ACHN (cell line): ENCODE measurements at regions not wholly inside any gene's neighbourhood (a gene's known extent, or its start where the extent isn't known, plus 50 kb on each side); places are given as distances from the start of the nearest gene placed in this dataset.
"Not testable (repeated sequence)": the region's sequence is repeated elsewhere in the genome, so short reads cannot be mapped to it uniquely, and the experiment has no call there.

Source experiments
- DNase-seq: peaks from one replicate; pipeline ENCODE4 v3.0.0-alpha.2; 2015
- in situ Hi-C: cut with HindIII; loops from 2 replicates; pipeline ENCODE4 v1.10.0; 2017; ENCODE audit warnings: low sequenced_read_pairs, low pct_ligation_motif_present, low pct_unique_long_range_greater_than_20kb

- in situ Hi-C loops, result not testable (repeated sequence)
Observed at GRCh38 chr14:105598925-105599586, 72.7 kb downstream of the TMEM121 start.

GRCh38 chr14:105600195-105600938 lies 74.0 kb downstream of the TMEM121 start:
- in situ Hi-C loops, DNase-seq: not testable (repeated sequence)

More at GRCh38 chr14:105598925-105599586, 72.7 kb downstream of the TMEM121 start:
- DNase-seq, result not testable (repeated sequence)

GRCh38 chr14:105600939-105601359 lies 74.6 kb downstream of the TMEM121 start:
- no peak for DNase-seq
- in situ Hi-C loops, result no loop called here

- DNase-seq, result no peak
Observed at GRCh38 chr14:105601360-105602242, 75.2 kb downstream of the TMEM121 start.

GRCh38 chr14:105602243-105602750 lies 75.9 kb downstream of the TMEM121 start:
- in situ Hi-C loops, result no loop called here
- no peak for DNase-seq

More at GRCh38 chr14:105601360-105602242, 75.2 kb downstream of the TMEM121 start:
- in situ Hi-C loops, result no loop called here

GRCh38 chr14:105602799-105603793 lies 76.7 kb downstream of the TMEM121 start:
- no peak for DNase-seq
- in situ Hi-C loops, result no loop called here

- in situ Hi-C loops, DNase-seq: not testable (repeated sequence)
Observed at GRCh38 chr14:105604531-105605463, 78.4 kb downstream of the TMEM121 start.

GRCh38 chr14:105605464-105606304 lies 79.3 kb downstream of the TMEM121 start:
- in situ Hi-C loops, result no loop called here
- DNase-seq, result no peak

GRCh38 chr14:105606305-105606975 lies 80.1 kb downstream of the TMEM121 start:
- DNase-seq, in situ Hi-C loops: not testable (repeated sequence)

- DNase-seq, in situ Hi-C loops: not testable (repeated sequence)
Observed at GRCh38 chr14:105607025-105607424, 80.6 kb downstream of the TMEM121 start.

- DNase-seq, in situ Hi-C loops: not testable (repeated sequence)
Observed at GRCh38 chr14:105614987-105615386, 88.6 kb downstream of the TMEM121 start.

- in situ Hi-C loops, DNase-seq: not testable (repeated sequence)
Observed at GRCh38 chr14:105615986-105616801, 89.8 kb downstream of the TMEM121 start.

- DNase-seq, result no peak
- in situ Hi-C loops, result no loop called here
Observed at GRCh38 chr14:105616802-105617192, 90.4 kb downstream of the TMEM121 start.

GRCh38 chr14:105617201-105617777 lies 90.9 kb downstream of the TMEM121 start:
- in situ Hi-C loops, result no loop called here
- DNase-seq, result no peak
